Mesenchymal stem cell (in vitro differentiated cells and primary cell): ENCODE measurements at regions not wholly inside any gene's neighbourhood (a gene's known extent, or its start where the extent isn't known, plus 50 kb on each side); places are given as distances from the start of the nearest gene placed in this dataset.

Experiments used
- DNase-seq: peaks from one replicate; pipeline ENCODE4 v3.0.0-alpha.2; 2013
- H2AFZ ChIP-seq: one replicate; pipeline ENCODE4 v1.6.1; 2013; ENCODE audit warnings: low read depth, mild to moderate bottlenecking, control low read depth, inconsistent platforms, low read length, moderate library complexity
- H2AK5ac ChIP-seq: 2 replicates; pipeline ENCODE4 v1.6.1; 2013; ENCODE audit warnings: low read length, moderate library complexity, mild to moderate bottlenecking, inconsistent platforms; ENCODE audit not compliant: severe bottlenecking
- H2BK120ac ChIP-seq: one replicate; pipeline ENCODE4 v1.6.1; 2013; ENCODE audit warnings: low read depth, mild to moderate bottlenecking, inconsistent platforms, low read length, moderate library complexity
- H2BK12ac ChIP-seq, 2 experiments: one replicate each; pipeline ENCODE4 v1.6.1; 2013; ENCODE audit warnings: inconsistent platforms in 2 of 2, low read length in 2 of 2, mild to moderate bottlenecking in 2 of 2, moderate library complexity in 2 of 2, control low read depth in 1 of 2
- H2BK15ac ChIP-seq: one replicate; pipeline ENCODE4 v1.6.1; 2013; ENCODE audit warnings: mild to moderate bottlenecking, low read depth, inconsistent platforms; ENCODE audit not compliant: poor library complexity, severe bottlenecking
- H2BK5ac ChIP-seq: 2 replicates; pipeline ENCODE4 v1.6.1; 2013; ENCODE audit warnings: low read depth, mild to moderate bottlenecking, low read length, control low read depth, inconsistent platforms; ENCODE audit not compliant: poor library complexity, severe bottlenecking
- H3K14ac ChIP-seq, 2 experiments: one replicate each; pipeline ENCODE4 v1.6.1; 2013; ENCODE audit warnings: inconsistent platforms in 2 of 2, low read length in 2 of 2, control low read depth in 1 of 2, mild to moderate bottlenecking in 1 of 2, moderate library complexity in 1 of 2
- H3K18ac ChIP-seq, 2 experiments: one replicate each; pipeline ENCODE4 v1.6.1; 2013; ENCODE audit warnings: inconsistent platforms in 2 of 2, low read length in 2 of 2, control low read depth in 1 of 2, low read depth in 1 of 2, mild to moderate bottlenecking in 1 of 2
- H3K23ac ChIP-seq, 2 experiments: one replicate each; pipeline ENCODE4 v1.6.1; 2013; ENCODE audit warnings: inconsistent platforms in 2 of 2, low read length in 2 of 2, mild to moderate bottlenecking in 2 of 2, moderate library complexity in 2 of 2, control low read depth in 1 of 2
- H3K27ac ChIP-seq: 2 replicates; pipeline ENCODE4 v1.5.1; 2013; ENCODE audit warnings: mild to moderate bottlenecking, moderate library complexity, low read length, control low read depth, inconsistent platforms; ENCODE audit not compliant: poor library complexity, severe bottlenecking
- H3K27me3 ChIP-seq, 2 experiments: 2 replicates each; pipeline versions ENCODE4 v1.6.1 to v1.7.0; 2013; ENCODE audit warnings: low read length in 2 of 2, mild to moderate bottlenecking in 2 of 2, moderate library complexity in 2 of 2, control low read depth in 1 of 2, inconsistent platforms in 1 of 2; ENCODE audit not compliant: control insufficient read depth in 1 of 2, insufficient read depth in 1 of 2
- H3K36me3 ChIP-seq, 2 experiments: 2 replicates each; pipeline versions ENCODE4 v1.6.1 to v1.7.0; 2013; ENCODE audit warnings: low read length in 2 of 2, control low read depth in 1 of 2, inconsistent platforms in 1 of 2, low read depth in 1 of 2, mild to moderate bottlenecking in 1 of 2; ENCODE audit not compliant: insufficient read depth in 2 of 2, control insufficient read depth in 1 of 2
- H3K4ac ChIP-seq, 2 experiments: one replicate each; pipeline ENCODE4 v1.6.1; 2013; ENCODE audit warnings: inconsistent platforms in 2 of 2, low read length in 2 of 2, mild to moderate bottlenecking in 2 of 2, moderate library complexity in 2 of 2, control low read depth in 1 of 2, low read depth in 1 of 2
- H3K4me1 ChIP-seq: 2 replicates; pipeline ENCODE4 v1.6.1; 2013; ENCODE audit warnings: low read depth, low read length, control low read depth; ENCODE audit not compliant: control insufficient read depth, insufficient read depth
- H3K4me2 ChIP-seq: 2 replicates; pipeline ENCODE4 v1.6.1; 2013; ENCODE audit warnings: low read length, mild to moderate bottlenecking, inconsistent platforms; ENCODE audit not compliant: poor library complexity, severe bottlenecking
- H3K4me3 ChIP-seq, 2 experiments: 2 replicates each; pipeline versions ENCODE4 v1.5.1 to v1.7.0; 2013; ENCODE audit warnings: low read length in 2 of 2, mild to moderate bottlenecking in 2 of 2, control low read depth in 1 of 2, low read depth in 1 of 2; ENCODE audit not compliant: insufficient read depth in 1 of 2
- H3K79me1 ChIP-seq: replicated peaks from 2 replicates; pipeline ENCODE4 v1.6.1; 2013; ENCODE audit warnings: mild to moderate bottlenecking, control low read depth, low read length, inconsistent platforms; ENCODE audit not compliant: poor library complexity, severe bottlenecking
- H3K9ac ChIP-seq: 2 replicates; pipeline ENCODE4 v1.7.0; 2013; ENCODE audit warnings: mild to moderate bottlenecking, low read length, moderate library complexity
- H3K9me3 ChIP-seq: 2 replicates; pipeline ENCODE4 v1.7.0; 2013; ENCODE audit warnings: mild to moderate bottlenecking, low read length; ENCODE audit not compliant: control insufficient read depth
- H4K8ac ChIP-seq: one replicate; pipeline ENCODE4 v1.6.1; 2013; ENCODE audit warnings: inconsistent platforms, mild to moderate bottlenecking, low read length, moderate library complexity
- H4K91ac ChIP-seq: one replicate; pipeline ENCODE4 v1.6.1; 2013; ENCODE audit warnings: mild to moderate bottlenecking, low read length, inconsistent platforms
- WGBS: methylation state at CpG from one replicate; pipeline ENCODE4 v1.1.7; 2013; ENCODE audit warnings: mixed read lengths; 5-methylcytosine and 5-hydroxymethylcytosine counted together

DNA sequence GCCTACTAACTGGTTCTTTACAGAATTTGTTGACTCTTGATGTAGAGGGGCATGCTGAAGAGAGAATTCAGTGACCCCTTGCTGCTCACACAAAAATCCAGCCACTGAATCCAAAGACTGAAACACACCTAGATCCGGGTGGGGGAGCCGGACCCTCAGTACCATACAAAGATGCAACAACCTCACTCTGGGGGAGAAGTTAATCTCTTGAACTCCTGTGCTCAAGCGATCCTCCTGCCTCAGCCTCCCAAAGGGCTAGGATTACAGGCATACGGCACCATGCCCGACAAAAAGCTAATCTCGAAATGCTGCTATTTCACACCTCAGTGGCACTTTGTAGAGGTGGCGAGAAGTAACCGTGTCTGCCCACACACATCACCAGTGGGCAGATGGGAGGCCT, 88.8 kb upstream of the HELT start:
- Histone ChIP-seq H3K18ac (no peak overlapping the region), H2BK5ac (no peak overlapping the region), H3K4ac (no peak overlapping the region), H3K27ac (no peak overlapping the region), H2BK120ac (no peak overlapping the region), H3K4me1 (no peaks in the 10 kb centered on the region), H3K4me3 (no peak overlapping the region), H3K27me3 (peaks cover 4 to 14% of the 10 kb centered on the region in 2 experiments), H2AK5ac (no peak overlapping the region), H3K23ac (no peak overlapping the region), H3K4me2 (no peak overlapping the region), H4K8ac (no peak overlapping the region), H4K91ac (no peak overlapping the region), H3K9me3 (no peaks in the 10 kb centered on the region), H3K36me3 (no peaks in the 10 kb centered on the region), H3K9ac (no peak overlapping the region), H3K79me1 (no peaks in the 10 kb centered on the region), H2AFZ (no peak overlapping the region), H3K14ac (no peak overlapping the region), H2BK12ac (no peak overlapping the region), H2BK15ac (no peak overlapping the region)
- WGBS: 80% methylated on average over 8 of the region's 8 CpGs
- DNase-seq: no peak

DNA sequence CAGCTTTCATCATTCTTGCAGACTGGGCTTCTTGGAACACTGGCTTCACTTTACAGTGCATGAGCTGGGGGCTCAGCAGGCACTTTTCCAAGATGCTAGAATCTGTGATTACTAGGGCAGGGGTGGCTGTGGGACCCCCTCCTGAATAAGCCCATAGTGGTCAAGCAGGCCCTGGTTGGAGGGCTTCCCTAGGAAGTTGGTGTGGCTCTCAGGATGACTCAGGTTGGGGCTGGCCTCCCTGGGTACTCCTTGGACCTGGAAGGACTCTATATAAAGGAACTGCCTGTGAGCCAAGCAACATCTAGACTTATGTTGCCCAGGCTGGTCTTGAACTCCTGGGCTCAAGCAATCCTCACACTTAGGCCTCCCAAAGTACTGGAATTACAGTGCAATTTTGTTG, 88.3 kb upstream of the HELT start:
- Histone ChIP-seq H3K4me3 (no peak overlapping the region), H3K36me3 (no peaks in the 10 kb centered on the region), H2BK5ac (no peak overlapping the region), H3K4ac (no peak overlapping the region), H2BK120ac (no peak overlapping the region), H3K79me1 (no peaks in the 10 kb centered on the region), H3K4me1 (no peaks in the 10 kb centered on the region), H3K14ac (no peak overlapping the region), H4K8ac (no peak overlapping the region), H3K23ac (no peak overlapping the region), H3K9ac (no peak overlapping the region), H2AK5ac (no peak overlapping the region), H3K9me3 (no peaks in the 10 kb centered on the region), H3K18ac (no peak overlapping the region), H2AFZ (no peak overlapping the region), H3K4me2 (no peak overlapping the region), H3K27ac (no peak overlapping the region), H4K91ac (no peak overlapping the region), H2BK12ac (no peak overlapping the region), H2BK15ac (no peak overlapping the region), H3K27me3 (peaks cover 4 to 14% of the 10 kb centered on the region in 2 experiments)
- DNase-seq: no peak

DNA sequence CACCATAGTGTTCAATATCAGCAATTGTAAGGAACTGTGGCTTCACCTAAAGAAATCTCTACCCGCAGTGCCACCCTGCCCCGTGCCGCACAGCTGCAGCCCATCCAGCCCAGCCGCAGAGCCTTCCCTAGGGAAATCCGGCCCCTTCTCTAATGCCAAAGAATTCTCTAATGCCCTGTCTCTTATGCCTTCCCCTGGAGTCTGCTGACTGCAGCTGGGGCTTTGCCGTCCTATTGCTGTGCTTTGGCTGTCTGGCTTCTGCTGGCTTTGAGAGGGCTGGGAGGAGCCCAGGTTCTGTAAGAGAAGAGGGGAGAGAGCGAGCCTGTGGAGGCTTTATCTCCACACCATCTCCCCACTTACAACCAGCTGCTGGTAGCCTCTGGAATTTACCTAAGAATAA, 85.9 kb upstream of the HELT start:
- Histone ChIP-seq H3K27me3 (peaks cover 4 to 22% of the 10 kb centered on the region in 2 experiments), H2BK5ac (no peak overlapping the region), H3K14ac (no peak overlapping the region), H3K4me3 (no peak overlapping the region), H3K4ac (no peak overlapping the region), H3K9me3 (no peaks in the 10 kb centered on the region), H2BK120ac (no peak overlapping the region), H2BK12ac (no peak overlapping the region), H2BK15ac (no peak overlapping the region), H3K4me1 (no peaks in the 10 kb centered on the region), H3K4me2 (no peak overlapping the region), H3K9ac (no peak overlapping the region), H3K23ac (no peak overlapping the region), H4K8ac (no peak overlapping the region), H3K27ac (no peak overlapping the region), H2AK5ac (no peak overlapping the region), H3K36me3 (no peaks in the 10 kb centered on the region), H3K79me1 (no peaks in the 10 kb centered on the region), H2AFZ (no peak overlapping the region), H3K18ac (no peak overlapping the region), H4K91ac (no peak overlapping the region)
- no peak for DNase-seq
- WGBS: 49% methylated on average over 6 of the region's 7 CpGs

DNA sequence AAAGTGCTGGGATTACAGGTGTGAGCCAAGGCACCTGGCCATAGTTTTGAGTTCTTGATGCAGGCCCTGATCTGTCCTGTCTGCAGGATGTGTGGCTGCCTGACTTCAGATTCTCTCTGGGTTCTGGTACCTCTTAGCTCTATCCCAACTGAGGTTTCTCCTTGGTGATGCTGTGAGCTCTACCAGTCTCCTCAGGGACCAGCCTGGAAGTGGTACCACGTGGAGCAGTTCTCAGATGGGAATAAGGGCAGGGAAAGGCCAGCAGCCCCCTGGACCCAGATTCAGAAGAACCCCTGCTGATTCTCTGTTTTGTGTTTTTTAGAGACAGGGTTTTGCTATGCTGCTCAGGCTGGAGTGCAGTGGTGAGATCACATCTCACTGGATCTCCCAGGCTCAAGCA, 85.0 kb upstream of the HELT start:
- H3K4me2 ChIP-seq: no peak overlapping the region
- H3K4me1 ChIP-seq: no peaks in the 10 kb centered on the region
- no peak overlapping the region for H2BK5ac ChIP-seq
- H3K27me3 ChIP-seq: peaks cover 4 to 22% of the 10 kb centered on the region in 2 experiments
- no peak overlapping the region for H3K27ac ChIP-seq
- H3K4me3 ChIP-seq: no peak overlapping the region
- H3K79me1 ChIP-seq: no peaks in the 10 kb centered on the region
- H3K18ac ChIP-seq: no peak overlapping the region
- no peak overlapping the region for H2BK120ac ChIP-seq
- no peaks in the 10 kb centered on the region for H3K9me3 ChIP-seq
- H4K91ac ChIP-seq: no peak overlapping the region
- no peak overlapping the region for H4K8ac ChIP-seq
- H3K36me3 ChIP-seq: no peaks in the 10 kb centered on the region
- WGBS: 17% methylated on average over 1 of the region's 1 CpG
- no peak overlapping the region for H3K9ac ChIP-seq
- H2BK15ac ChIP-seq: no peak overlapping the region
- no peak overlapping the region for H2AK5ac ChIP-seq
- H3K23ac ChIP-seq: no peak overlapping the region
- H2BK12ac ChIP-seq: no peak overlapping the region
- no peak overlapping the region for H2AFZ ChIP-seq
- no peak overlapping the region for H3K4ac ChIP-seq
- no peak for DNase-seq
- H3K14ac ChIP-seq: no peak overlapping the region
